Keratinocyte (primary cell): ENCODE measurements at regions not wholly inside any gene's neighbourhood (a gene's known extent, or its start where the extent isn't known, plus 50 kb on each side); places are given as distances from the start of the nearest gene placed in this dataset.

Experiments
- EZH2 ChIP-seq: IDR thresholded peaks from one replicate; pipeline ENCODE4 v1.6.1; 2012; ENCODE audit warnings: inconsistent platforms, mild to moderate bottlenecking, low read length, moderate library complexity
- TF ChIP-seq, protein P1 (sequence below), 3 experiments: IDR thresholded peaks in 1 of 3; conservative IDR thresholded peaks in 1 of 3; optimal IDR thresholded peaks in 1 of 3; 2 replicates in 2 of 3; 3 replicates in 1 of 3; pipeline versions ENCODE3 to v1.5.1; 2011; ENCODE audit warnings: low read length in 3 of 3, mild to moderate bottlenecking in 3 of 3, moderate library complexity in 2 of 3, control low read depth in 1 of 3, inconsistent platforms in 1 of 3; ENCODE audit not compliant: insufficient read depth in 2 of 3; ENCODE audit errors: extremely low read depth in 1 of 3

DNA sequence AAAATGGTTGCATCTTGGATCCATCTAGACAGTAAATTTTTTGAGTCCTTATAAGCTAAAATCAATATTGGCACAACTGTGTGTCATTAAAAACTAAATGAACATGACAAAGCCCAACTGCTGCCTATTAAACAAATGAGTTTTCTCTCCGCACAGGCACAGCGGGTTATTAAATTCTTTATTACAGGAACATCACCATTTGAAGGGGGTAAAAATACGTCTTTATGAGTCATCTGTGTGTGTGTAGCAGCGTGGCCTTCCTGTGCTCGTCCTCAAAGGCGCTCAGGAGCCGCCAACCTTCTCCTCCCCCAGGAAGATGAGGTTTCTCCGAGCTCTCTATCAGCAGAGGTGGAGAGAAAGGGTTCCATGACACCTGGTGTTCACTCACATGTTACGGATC, 62.6 kb upstream of the SDK2 start:
- TF ChIP-seq, protein P1, sequence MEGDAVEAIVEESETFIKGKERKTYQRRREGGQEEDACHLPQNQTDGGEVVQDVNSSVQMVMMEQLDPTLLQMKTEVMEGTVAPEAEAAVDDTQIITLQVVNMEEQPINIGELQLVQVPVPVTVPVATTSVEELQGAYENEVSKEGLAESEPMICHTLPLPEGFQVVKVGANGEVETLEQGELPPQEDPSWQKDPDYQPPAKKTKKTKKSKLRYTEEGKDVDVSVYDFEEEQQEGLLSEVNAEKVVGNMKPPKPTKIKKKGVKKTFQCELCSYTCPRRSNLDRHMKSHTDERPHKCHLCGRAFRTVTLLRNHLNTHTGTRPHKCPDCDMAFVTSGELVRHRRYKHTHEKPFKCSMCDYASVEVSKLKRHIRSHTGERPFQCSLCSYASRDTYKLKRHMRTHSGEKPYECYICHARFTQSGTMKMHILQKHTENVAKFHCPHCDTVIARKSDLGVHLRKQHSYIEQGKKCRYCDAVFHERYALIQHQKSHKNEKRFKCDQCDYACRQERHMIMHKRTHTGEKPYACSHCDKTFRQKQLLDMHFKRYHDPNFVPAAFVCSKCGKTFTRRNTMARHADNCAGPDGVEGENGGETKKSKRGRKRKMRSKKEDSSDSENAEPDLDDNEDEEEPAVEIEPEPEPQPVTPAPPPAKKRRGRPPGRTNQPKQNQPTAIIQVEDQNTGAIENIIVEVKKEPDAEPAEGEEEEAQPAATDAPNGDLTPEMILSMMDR (optimal IDR thresholded peaks at IDR 0.05 in 1 of 3, IDR thresholded peaks at IDR 0.05 in 1 of 3, conservative IDR thresholded peaks at IDR 0.05 in 1 of 3; ENCODE audit: extremely low read depth in 1 of 3, insufficient read depth in 2 of 3, low read length in 3 of 3) = no peak
- no peak for TF ChIP-seq EZH2
